Liver (tissue), 3 donors: ENCODE measurements at regions not wholly inside any gene's neighbourhood (a gene's known extent, or its start where the extent isn't known, plus 50 kb on each side); places are given as distances from the start of the nearest gene placed in this dataset.

Experiments
- EGR1 ChIP-seq, 2 donors: IDR thresholded peaks; 2 replicates each; pipeline ENCODE4 v1.6.1; 2016 to 2018; ENCODE audit warnings: antibody characterized with exemption in 2 of 2, low read depth in 2 of 2
- GABPA ChIP-seq, 2 donors: IDR thresholded peaks in 1 of 2; conservative IDR thresholded peaks in 1 of 2; 2 replicates each; pipeline ENCODE4 v1.6.1; 2016; ENCODE audit warnings: antibody characterized with exemption in 2 of 2, mild to moderate bottlenecking in 1 of 2, moderate library complexity in 1 of 2
- HNF4A ChIP-seq, 2 donors: conservative IDR thresholded peaks; 2 replicates each; pipeline ENCODE4 v1.6.1; 2016; ENCODE audit warnings: antibody characterized with exemption in 2 of 2, mild to moderate bottlenecking in 2 of 2
- JUND ChIP-seq, 2 donors: IDR thresholded peaks; 2 replicates each; pipeline ENCODE4 v1.6.1; 2016; ENCODE audit warnings: antibody characterized with exemption in 2 of 2
- RAD21 ChIP-seq, 2 donors: IDR thresholded peaks; 2 replicates each; pipeline ENCODE4 v1.6.1; 2016; ENCODE audit warnings: antibody characterized with exemption in 2 of 2, mild to moderate bottlenecking in 2 of 2
- TAF1 ChIP-seq: conservative IDR thresholded peaks from 2 replicates; pipeline ENCODE4 v1.6.1; 2016; ENCODE audit warnings: antibody characterized with exemption, mild to moderate bottlenecking
- YY1 ChIP-seq: IDR thresholded peaks from 2 replicates; pipeline ENCODE4 v1.6.1; 2016; ENCODE audit warnings: antibody characterized with exemption, mild to moderate bottlenecking
- TF ChIP-seq, protein P1 (sequence below): fragments of 150-350 bp; IDR thresholded peaks from 2 replicates; pipeline ENCODE4 v1.5.1; 2017; ENCODE audit warnings: improper control_type of control experiment, low read depth, low read length; ENCODE audit not compliant: missing input control
- TF ChIP-seq, protein P2 (sequence below): IDR thresholded peaks from 2 replicates; pipeline ENCODE4 v1.6.1; 2016; ENCODE audit warnings: antibody characterized with exemption
- TF ChIP-seq, protein P3 (sequence below): IDR thresholded peaks from 2 replicates; pipeline ENCODE4 v1.6.1; 2016; ENCODE audit warnings: antibody characterized with exemption, mild to moderate bottlenecking
- TF ChIP-seq, protein P4 (sequence below): IDR thresholded peaks from 2 replicates; pipeline ENCODE4 v1.6.1; 2016; ENCODE audit warnings: antibody characterized with exemption
- donor health status: healthy.
- donor health status: healthy.

DNA sequence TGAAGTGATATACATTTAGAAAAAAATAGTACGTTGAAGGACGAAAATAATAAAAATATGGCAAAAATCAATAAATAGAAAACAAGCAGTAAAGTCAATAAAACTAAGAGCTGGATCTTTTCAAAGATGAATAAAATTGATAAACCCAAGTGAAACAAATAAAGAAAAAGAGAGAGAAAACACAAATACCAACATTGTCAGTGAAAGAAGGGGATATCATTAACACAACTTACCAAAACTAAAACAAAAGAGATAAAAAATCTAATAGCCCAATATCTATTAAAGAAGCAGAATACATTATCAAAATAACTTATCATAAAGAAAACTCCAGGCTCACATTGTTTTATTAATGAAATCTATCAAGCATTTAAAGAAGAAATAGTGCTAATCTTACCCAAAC lies 675.1 kb downstream of the UQCRFS1 start:
- TF ChIP-seq, protein P1, sequence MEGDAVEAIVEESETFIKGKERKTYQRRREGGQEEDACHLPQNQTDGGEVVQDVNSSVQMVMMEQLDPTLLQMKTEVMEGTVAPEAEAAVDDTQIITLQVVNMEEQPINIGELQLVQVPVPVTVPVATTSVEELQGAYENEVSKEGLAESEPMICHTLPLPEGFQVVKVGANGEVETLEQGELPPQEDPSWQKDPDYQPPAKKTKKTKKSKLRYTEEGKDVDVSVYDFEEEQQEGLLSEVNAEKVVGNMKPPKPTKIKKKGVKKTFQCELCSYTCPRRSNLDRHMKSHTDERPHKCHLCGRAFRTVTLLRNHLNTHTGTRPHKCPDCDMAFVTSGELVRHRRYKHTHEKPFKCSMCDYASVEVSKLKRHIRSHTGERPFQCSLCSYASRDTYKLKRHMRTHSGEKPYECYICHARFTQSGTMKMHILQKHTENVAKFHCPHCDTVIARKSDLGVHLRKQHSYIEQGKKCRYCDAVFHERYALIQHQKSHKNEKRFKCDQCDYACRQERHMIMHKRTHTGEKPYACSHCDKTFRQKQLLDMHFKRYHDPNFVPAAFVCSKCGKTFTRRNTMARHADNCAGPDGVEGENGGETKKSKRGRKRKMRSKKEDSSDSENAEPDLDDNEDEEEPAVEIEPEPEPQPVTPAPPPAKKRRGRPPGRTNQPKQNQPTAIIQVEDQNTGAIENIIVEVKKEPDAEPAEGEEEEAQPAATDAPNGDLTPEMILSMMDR = no peak
- no peak for TF ChIP-seq TAF1
- TF ChIP-seq EGR1 (IDR thresholded peaks at IDR 0.05; ENCODE audit: low read depth in 2 of 2) = no peak
- TF ChIP-seq HNF4A (conservative IDR thresholded peaks at IDR 0.05) = no peak
- TF ChIP-seq GABPA (IDR thresholded peaks at IDR 0.05 in 1 of 2, conservative IDR thresholded peaks at IDR 0.05 in 1 of 2) = no peak
- TF ChIP-seq YY1 = no peak
- TF ChIP-seq, protein P2, sequence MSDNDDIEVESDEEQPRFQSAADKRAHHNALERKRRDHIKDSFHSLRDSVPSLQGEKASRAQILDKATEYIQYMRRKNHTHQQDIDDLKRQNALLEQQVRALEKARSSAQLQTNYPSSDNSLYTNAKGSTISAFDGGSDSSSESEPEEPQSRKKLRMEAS = no peak
- no peak for TF ChIP-seq RAD21 (IDR thresholded peaks at IDR 0.05)
- TF ChIP-seq, protein P3, sequence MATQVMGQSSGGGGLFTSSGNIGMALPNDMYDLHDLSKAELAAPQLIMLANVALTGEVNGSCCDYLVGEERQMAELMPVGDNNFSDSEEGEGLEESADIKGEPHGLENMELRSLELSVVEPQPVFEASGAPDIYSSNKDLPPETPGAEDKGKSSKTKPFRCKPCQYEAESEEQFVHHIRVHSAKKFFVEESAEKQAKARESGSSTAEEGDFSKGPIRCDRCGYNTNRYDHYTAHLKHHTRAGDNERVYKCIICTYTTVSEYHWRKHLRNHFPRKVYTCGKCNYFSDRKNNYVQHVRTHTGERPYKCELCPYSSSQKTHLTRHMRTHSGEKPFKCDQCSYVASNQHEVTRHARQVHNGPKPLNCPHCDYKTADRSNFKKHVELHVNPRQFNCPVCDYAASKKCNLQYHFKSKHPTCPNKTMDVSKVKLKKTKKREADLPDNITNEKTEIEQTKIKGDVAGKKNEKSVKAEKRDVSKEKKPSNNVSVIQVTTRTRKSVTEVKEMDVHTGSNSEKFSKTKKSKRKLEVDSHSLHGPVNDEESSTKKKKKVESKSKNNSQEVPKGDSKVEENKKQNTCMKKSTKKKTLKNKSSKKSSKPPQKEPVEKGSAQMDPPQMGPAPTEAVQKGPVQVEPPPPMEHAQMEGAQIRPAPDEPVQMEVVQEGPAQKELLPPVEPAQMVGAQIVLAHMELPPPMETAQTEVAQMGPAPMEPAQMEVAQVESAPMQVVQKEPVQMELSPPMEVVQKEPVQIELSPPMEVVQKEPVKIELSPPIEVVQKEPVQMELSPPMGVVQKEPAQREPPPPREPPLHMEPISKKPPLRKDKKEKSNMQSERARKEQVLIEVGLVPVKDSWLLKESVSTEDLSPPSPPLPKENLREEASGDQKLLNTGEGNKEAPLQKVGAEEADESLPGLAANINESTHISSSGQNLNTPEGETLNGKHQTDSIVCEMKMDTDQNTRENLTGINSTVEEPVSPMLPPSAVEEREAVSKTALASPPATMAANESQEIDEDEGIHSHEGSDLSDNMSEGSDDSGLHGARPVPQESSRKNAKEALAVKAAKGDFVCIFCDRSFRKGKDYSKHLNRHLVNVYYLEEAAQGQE = no peak
- TF ChIP-seq JUND (IDR thresholded peaks at IDR 0.05) = no peak
- TF ChIP-seq, protein P4, sequence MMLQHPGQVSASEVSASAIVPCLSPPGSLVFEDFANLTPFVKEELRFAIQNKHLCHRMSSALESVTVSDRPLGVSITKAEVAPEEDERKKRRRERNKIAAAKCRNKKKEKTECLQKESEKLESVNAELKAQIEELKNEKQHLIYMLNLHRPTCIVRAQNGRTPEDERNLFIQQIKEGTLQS = no peak
